Psoas muscle (tissue), 7 donors: ENCODE measurements at regions not wholly inside any gene's neighbourhood (a gene's known extent, or its start where the extent isn't known, plus 50 kb on each side); places are given as distances from the start of the nearest gene placed in this dataset.

Experiments used
- ATAC-seq, 4 donors: fragments of 200-7000 bp; cut with Tn5 transposase; one replicate each; pipeline ENCODE4 v1.9.1; 2020; ENCODE audit warnings: moderate library complexity in 3 of 4, mild to moderate bottlenecking in 2 of 4
- DNase-seq, 2 donors: peaks; one replicate each; pipeline ENCODE4 v3.0.0-alpha.2; 2020
- H3K27ac ChIP-seq: fragments of 200-600 bp; one replicate; pipeline ENCODE4 v1.8.0; 2022
- H3K27me3 ChIP-seq, 3 donors: fragments of 200-600 bp in 1 of 3; one replicate each; pipeline versions ENCODE4 v1.6.1 to v1.8.0; 2013 to 2022; ENCODE audit warnings: low read length in 2 of 3, mild to moderate bottlenecking in 2 of 3, moderate library complexity in 1 of 3; ENCODE audit not compliant: insufficient read depth in 3 of 3
- H3K36me3 ChIP-seq, 2 donors: fragments of 200-600 bp in 1 of 2; one replicate each; pipeline versions ENCODE4 v1.6.1 to v1.8.0; 2013 to 2022; ENCODE audit warnings: low read depth in 1 of 2, mild to moderate bottlenecking in 1 of 2, moderate library complexity in 1 of 2; ENCODE audit not compliant: insufficient read depth in 1 of 2
- H3K4me1 ChIP-seq: fragments of 200-600 bp; one replicate; pipeline ENCODE4 v1.8.0; 2022
- H3K4me3 ChIP-seq: fragments of 200-600 bp; one replicate; pipeline ENCODE4 v1.8.0; 2022; ENCODE audit warnings: mild to moderate bottlenecking
- H3K9me3 ChIP-seq: fragments of 200-600 bp; one replicate; pipeline ENCODE4 v1.8.0; 2022
- CTCF ChIP-seq: fragments of 200-600 bp; IDR thresholded peaks from one replicate; pipeline ENCODE4 v1.8.0; 2022; ENCODE audit warnings: antibody characterized with exemption
- WGBS, 3 donors: extraction: QIAGEN DNeasy Blood & Tissue Kit; methylation state at CpG; one replicate each; pipeline versions ENCODE4 v1.1.6 to v1.1.7; 2013; 5-methylcytosine and 5-hydroxymethylcytosine counted together
- intact Hi-C, 2 donors: fragments of 100-400 bp; cut with DNase I; formaldehyde crosslinking; loops; one replicate each; pipeline versions ENCODE4 v1.11.0 to v1.14.2; 2022
- donor health status: healthy with polysubstance abuse.
- donor health status: DM: no; HTN: no; CAD: no; lungs with moderate emphysema.
- donor health status: Bipolar disorder and iron deficiency.
- donor health status: healthy.
- donor health status: DM: yes; HTN: yes; CAD: no.
- donor health status: DM: no; HTN: no; CAD: no.
- donor health status: DM: yes; HTN: yes; CAD: no.

- Histone ChIP-seq H3K27ac (no peak overlapping the region), H3K9me3 (no peaks in the 10 kb centered on the region), H3K27me3 (peaks cover 0 to 3% (median 0%) of the 10 kb centered on the region in 3 donors), H3K4me3 (no peak overlapping the region), H3K36me3 (no peaks in the 10 kb centered on the region), H3K4me1 (no peaks in the 10 kb centered on the region)
- intact Hi-C loops, result no loop called here
- WGBS, 3 donors, result 33 to 50% (median 40%) methylated on average over 3 of the region's 3 CpGs
- ATAC-seq, result no peak
- TF ChIP-seq CTCF, result no peak
- DNase-seq, result no peak
Observed at GRCh38 chr1:81548918-81549587, 251.7 kb upstream of the ADGRL2 start.

GRCh38 chr1:81547912-81548303, 252.8 kb upstream of the ADGRL2 start:
- ATAC-seq (no peak), DNase-seq (no peak)
- no peaks in the 10 kb centered on the region for H3K4me1 ChIP-seq
- no peak for TF ChIP-seq CTCF
- no peaks in the 10 kb centered on the region for H3K36me3 ChIP-seq
- 36 to 54% (median 40%) methylated on average over 2 of the region's 2 CpGs for WGBS, 3 donors
- H3K27ac ChIP-seq, result no peak overlapping the region
- no peak overlapping the region for H3K4me3 ChIP-seq
- H3K9me3 ChIP-seq, result no peaks in the 10 kb centered on the region
- H3K27me3 ChIP-seq, result peaks cover 0 to 3% (median 0%) of the 10 kb centered on the region in 3 donors
- intact Hi-C loops, result no loop called here

- Histone ChIP-seq H3K36me3 (no peaks in the 10 kb centered on the region), H3K4me1 (no peaks in the 10 kb centered on the region), H3K27me3 (peaks cover 0 to 3% (median 0%) of the 10 kb centered on the region in 3 donors), H3K9me3 (no peaks in the 10 kb centered on the region), H3K4me3 (no peak overlapping the region), H3K27ac (no peak overlapping the region)
- DNase-seq (no peak), ATAC-seq (no peak)
- 47 to 57% (median 48%) methylated on average over 6 of the region's 6 CpGs for WGBS, 3 donors
- intact Hi-C loops, result no loop called here
- TF ChIP-seq CTCF, result no peak
Observed at GRCh38 chr1:81547261-81547911, 253.3 kb upstream of the ADGRL2 start.

GRCh38 chr1:81545734-81546133, 255.0 kb upstream of the ADGRL2 start:
- H3K27ac ChIP-seq, result no peak overlapping the region
- no peaks in the 10 kb centered on the region for H3K36me3 ChIP-seq
- H3K27me3 ChIP-seq, result peaks cover 0 to 3% (median 0%) of the 10 kb centered on the region in 3 donors
- ATAC-seq, result no peak
- intact Hi-C loops, result no loop called here
- DNase-seq, result no peak
- 76 to 86% (median 80%) methylated on average over 6 of the region's 6 CpGs for WGBS, 3 donors
- H3K4me3 ChIP-seq, result no peak overlapping the region
- TF ChIP-seq CTCF, result no peak
- H3K4me1 ChIP-seq, result no peaks in the 10 kb centered on the region
- no peaks in the 10 kb centered on the region for H3K9me3 ChIP-seq
